ENCODE measurements at regions not wholly inside any gene's neighbourhood (a gene's known extent, or its start where the extent isn't known, plus 50 kb on each side); places are given as distances from the start of the nearest gene placed in this dataset.

DNA sequence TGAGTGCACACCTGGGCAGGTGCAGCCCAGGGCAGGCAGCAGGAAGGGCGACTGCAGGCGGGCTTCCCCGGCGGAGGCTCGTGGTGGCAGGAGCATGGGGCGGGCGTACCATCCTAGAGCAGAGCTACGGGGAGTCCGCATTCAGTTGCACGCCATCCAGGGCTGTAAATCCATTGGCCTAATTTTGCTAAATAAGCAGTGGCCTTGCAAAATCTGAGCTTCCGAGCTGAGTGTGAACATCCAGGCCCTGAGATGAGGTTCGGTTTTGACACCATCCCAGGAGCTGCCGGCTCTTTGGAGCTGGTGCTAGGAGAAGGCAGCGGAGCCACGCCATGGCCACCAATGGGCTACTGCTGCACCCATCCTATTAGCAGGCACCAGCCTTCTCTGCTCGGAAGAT is 664.8 kb downstream of the BRD1 start:
- Histone ChIP-seq H3K4me3 (ENCODE audit: low read length) (no peak overlapping the region), H3K36me3 (ENCODE audit: insufficient read depth, low read length) (no peaks in the 10 kb centered on the region), H2AFZ (ENCODE audit: low read depth, low read length) (no peak overlapping the region), H3K4me1 (ENCODE audit: insufficient read depth, low read length) (no peaks in the 10 kb centered on the region), H3K27me3 (ENCODE audit: insufficient read depth, low read length) (no peaks in the 10 kb centered on the region), H3K9me3 (ENCODE audit: low read length) (no peaks in the 10 kb centered on the region)

- Histone ChIP-seq H3K9me3 (ENCODE audit: low read length) (no peaks in the 10 kb centered on the region), H3K27me3 (ENCODE audit: insufficient read depth, low read length) (no peaks in the 10 kb centered on the region), H3K4me3 (ENCODE audit: low read length) (no peak overlapping the region), H2AFZ (ENCODE audit: low read depth, low read length) (no peak overlapping the region), H3K4me1 (ENCODE audit: insufficient read depth, low read length) (no peaks in the 10 kb centered on the region), H3K36me3 (ENCODE audit: insufficient read depth, low read length) (no peaks in the 10 kb centered on the region)
Observed at GRCh38 chr22:49161002-49161850, 666.4 kb downstream of the BRD1 start.

DNA sequence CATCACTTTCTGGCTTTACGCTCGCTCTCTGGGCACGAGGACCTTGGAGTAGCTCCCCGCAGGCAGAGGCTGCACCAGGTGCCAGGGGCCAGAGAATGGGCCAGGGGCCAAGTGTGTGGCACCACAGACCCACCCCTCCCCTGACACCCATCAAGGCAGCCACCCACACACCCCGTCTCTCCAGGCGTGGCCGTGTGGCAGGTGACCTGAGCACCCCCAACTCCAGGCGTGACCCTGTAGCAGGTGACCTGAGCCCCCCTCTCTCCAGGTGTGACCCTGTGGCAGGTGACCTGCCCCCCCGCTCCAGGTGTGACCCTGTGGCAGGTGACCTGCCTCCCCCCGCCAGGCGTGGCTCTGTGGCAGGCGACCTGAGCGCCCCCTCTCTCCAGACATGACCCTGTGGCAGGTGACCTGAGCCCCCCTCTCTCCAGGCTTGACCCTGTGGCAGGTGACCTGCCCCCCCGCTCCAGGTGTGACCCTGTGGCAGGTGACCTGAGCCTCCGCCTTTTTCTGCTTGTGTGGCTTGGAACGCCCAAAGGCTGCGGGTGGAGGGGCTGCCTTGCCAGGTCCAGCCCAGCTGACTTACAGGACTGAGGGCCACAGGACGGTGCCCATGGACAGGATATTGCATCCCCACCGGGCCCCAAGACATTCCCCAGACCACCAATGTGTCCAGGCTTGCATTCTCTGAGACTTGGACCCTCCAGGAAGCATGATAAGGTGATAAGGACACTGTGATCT is 667.2 kb downstream of the BRD1 start:
- Histone ChIP-seq H2AFZ (ENCODE audit: low read depth, low read length) (no peak overlapping the region), H3K27me3 (ENCODE audit: insufficient read depth, low read length) (no peaks in the 10 kb centered on the region), H3K9me3 (ENCODE audit: low read length) (no peaks in the 10 kb centered on the region), H3K4me3 (ENCODE audit: low read length) (no peak overlapping the region), H3K36me3 (ENCODE audit: insufficient read depth, low read length) (no peaks in the 10 kb centered on the region), H3K4me1 (ENCODE audit: insufficient read depth, low read length) (no peaks in the 10 kb centered on the region)

GRCh38 chr22:49159711-49160110 is 668.0 kb downstream of the BRD1 start:
- Histone ChIP-seq H3K4me1 (ENCODE audit: insufficient read depth, low read length) (no peaks in the 10 kb centered on the region), H2AFZ (ENCODE audit: low read depth, low read length) (no peak overlapping the region), H3K27me3 (ENCODE audit: insufficient read depth, low read length) (no peaks in the 10 kb centered on the region), H3K9me3 (ENCODE audit: low read length) (no peaks in the 10 kb centered on the region), H3K36me3 (ENCODE audit: insufficient read depth, low read length) (no peaks in the 10 kb centered on the region), H3K4me3 (ENCODE audit: low read length) (no peak overlapping the region)

- Histone ChIP-seq H3K27me3 (ENCODE audit: insufficient read depth, low read length) (no peaks in the 10 kb centered on the region), H3K4me3 (ENCODE audit: low read length) (no peak overlapping the region), H3K4me1 (ENCODE audit: insufficient read depth, low read length) (no peaks in the 10 kb centered on the region), H3K9me3 (ENCODE audit: low read length) (no peaks in the 10 kb centered on the region), H3K36me3 (ENCODE audit: insufficient read depth, low read length) (no peaks in the 10 kb centered on the region), H2AFZ (ENCODE audit: low read depth, low read length) (no peak overlapping the region)
Observed at GRCh38 chr22:49158741-49159564, 668.7 kb downstream of the BRD1 start.

DNA sequence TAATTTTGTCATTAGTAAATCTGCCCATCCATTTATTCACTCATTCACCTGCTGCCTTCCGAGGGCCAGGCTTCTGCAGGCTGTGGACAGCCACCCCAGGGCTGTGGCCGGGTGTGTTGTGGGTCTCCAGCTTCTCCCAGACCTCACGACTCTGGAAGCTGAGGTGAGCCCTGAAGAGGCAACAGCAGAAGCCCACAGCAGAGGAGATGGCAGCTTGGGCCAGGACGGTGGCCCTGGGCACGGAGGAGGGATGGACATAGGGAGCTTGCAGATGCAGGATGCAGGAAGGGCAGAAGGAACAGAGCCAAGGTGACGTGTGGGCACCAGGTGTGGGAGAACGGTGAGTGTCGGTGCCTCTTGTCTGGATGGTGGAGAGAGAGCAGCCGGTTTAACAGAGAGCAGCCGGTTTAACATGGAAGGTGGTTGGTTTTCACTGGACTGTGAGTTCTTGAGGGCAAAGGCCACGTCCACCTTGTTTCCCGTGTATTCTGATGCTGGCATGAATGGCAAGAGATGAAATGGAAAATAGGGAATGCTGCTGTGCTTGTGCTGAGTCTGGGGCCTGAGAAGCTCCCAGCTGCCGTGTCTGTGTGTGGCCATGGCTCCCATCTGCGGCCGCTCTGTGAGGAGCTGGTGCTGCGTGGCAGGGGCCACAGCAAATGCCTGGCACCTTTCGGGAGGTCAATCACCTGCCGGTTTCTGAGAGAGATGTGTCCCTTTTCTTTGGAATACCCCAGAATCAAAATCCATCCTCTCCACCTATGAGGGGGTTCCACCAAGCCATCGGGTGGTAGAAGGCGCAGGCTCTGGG is 669.9 kb downstream of the BRD1 start:
- no peak overlapping the region for H3K4me3 ChIP-seq (ENCODE audit: low read length)
- no peak overlapping the region for H2AFZ ChIP-seq (ENCODE audit: low read depth, low read length)
- no peaks in the 10 kb centered on the region for H3K9me3 ChIP-seq (ENCODE audit: low read length)
- no peaks in the 10 kb centered on the region for H3K4me1 ChIP-seq (ENCODE audit: insufficient read depth, low read length)
- H3K27me3 ChIP-seq (ENCODE audit: insufficient read depth, low read length) = no peaks in the 10 kb centered on the region
- no peaks in the 10 kb centered on the region for H3K36me3 ChIP-seq (ENCODE audit: insufficient read depth, low read length)

DNA sequence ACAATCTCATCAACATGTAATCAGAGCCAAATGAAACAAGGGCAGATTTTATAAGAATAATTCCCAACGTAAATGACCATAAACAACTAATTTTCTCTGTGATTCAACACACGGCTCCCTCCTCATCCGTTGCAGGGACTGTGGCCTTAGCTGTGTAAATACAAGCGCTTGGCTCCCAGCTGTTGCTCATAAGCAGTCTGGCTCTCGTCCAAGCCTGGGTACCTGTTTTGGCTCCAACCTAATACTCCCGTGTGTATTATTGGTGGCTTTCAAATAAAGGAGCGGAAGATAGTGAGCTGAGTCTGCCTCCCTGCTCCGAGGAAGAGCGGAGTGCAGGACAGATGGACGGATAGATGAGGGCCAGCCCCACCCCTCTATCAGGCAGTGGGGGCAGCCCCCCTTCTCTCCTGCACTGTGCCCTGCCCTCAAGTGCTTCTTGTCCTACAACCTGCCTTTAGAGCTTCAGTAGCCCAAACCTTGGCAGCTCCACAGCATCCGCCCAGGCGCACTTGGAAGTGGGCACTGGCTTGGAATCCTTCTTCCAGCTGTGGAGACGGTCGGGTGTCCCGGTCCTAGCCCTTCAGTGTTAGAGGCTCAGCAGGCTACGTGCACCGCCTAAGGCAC is 670.9 kb downstream of the BRD1 start:
- H2AFZ ChIP-seq (ENCODE audit: low read depth, low read length) = no peak overlapping the region

GRCh38 chr22:49155770-49156580 is 671.7 kb downstream of the BRD1 start:
- no peaks in the 10 kb centered on the region for H3K27me3 ChIP-seq (ENCODE audit: insufficient read depth, low read length)

More for the DNA sequence above, 670.9 kb downstream of the BRD1 start:
- no peaks in the 10 kb centered on the region for H3K27me3 ChIP-seq (ENCODE audit: insufficient read depth, low read length)
- H3K4me1 ChIP-seq (ENCODE audit: insufficient read depth, low read length) = no peaks in the 10 kb centered on the region
- no peak overlapping the region for H3K4me3 ChIP-seq (ENCODE audit: low read length)
- no peaks in the 10 kb centered on the region for H3K9me3 ChIP-seq (ENCODE audit: low read length)
- no peaks in the 10 kb centered on the region for H3K36me3 ChIP-seq (ENCODE audit: insufficient read depth, low read length)

GRCh38 chr22:49155039-49155769 is 672.5 kb downstream of the BRD1 start:
- no peaks in the 10 kb centered on the region for H3K9me3 ChIP-seq (ENCODE audit: low read length)
- no peaks in the 10 kb centered on the region for H3K36me3 ChIP-seq (ENCODE audit: insufficient read depth, low read length)
- H3K4me1 ChIP-seq (ENCODE audit: insufficient read depth, low read length) = no peaks in the 10 kb centered on the region
- H3K4me3 ChIP-seq (ENCODE audit: low read length) = no peak overlapping the region
- H2AFZ ChIP-seq (ENCODE audit: low read depth, low read length) = no peak overlapping the region
- H3K27me3 ChIP-seq (ENCODE audit: insufficient read depth, low read length) = no peaks in the 10 kb centered on the region

More at GRCh38 chr22:49155770-49156580, 671.7 kb downstream of the BRD1 start:
- Histone ChIP-seq H2AFZ (ENCODE audit: low read depth, low read length) (no peak overlapping the region), H3K4me1 (ENCODE audit: insufficient read depth, low read length) (no peaks in the 10 kb centered on the region), H3K4me3 (ENCODE audit: low read length) (no peak overlapping the region), H3K36me3 (ENCODE audit: insufficient read depth, low read length) (no peaks in the 10 kb centered on the region), H3K9me3 (ENCODE audit: low read length) (no peaks in the 10 kb centered on the region)

- Histone ChIP-seq H2AFZ (ENCODE audit: low read depth, low read length) (no peak overlapping the region), H3K36me3 (ENCODE audit: insufficient read depth, low read length) (no peaks in the 10 kb centered on the region), H3K27me3 (ENCODE audit: insufficient read depth, low read length) (no peaks in the 10 kb centered on the region), H3K9me3 (ENCODE audit: low read length) (no peaks in the 10 kb centered on the region), H3K4me1 (ENCODE audit: insufficient read depth, low read length) (no peaks in the 10 kb centered on the region), H3K4me3 (ENCODE audit: low read length) (no peak overlapping the region)
Observed at GRCh38 chr22:49154433-49154832, 673.2 kb downstream of the BRD1 start.

- H3K9me3 ChIP-seq (ENCODE audit: low read length) = no peaks in the 10 kb centered on the region
- no peak overlapping the region for H3K4me3 ChIP-seq (ENCODE audit: low read length)
- H3K36me3 ChIP-seq (ENCODE audit: insufficient read depth, low read length) = no peaks in the 10 kb centered on the region
- no peak overlapping the region for H2AFZ ChIP-seq (ENCODE audit: low read depth, low read length)
- H3K4me1 ChIP-seq (ENCODE audit: insufficient read depth, low read length) = no peaks in the 10 kb centered on the region
- H3K27me3 ChIP-seq (ENCODE audit: insufficient read depth, low read length) = no peaks in the 10 kb centered on the region
Observed at GRCh38 chr22:49153921-49154320, 673.8 kb downstream of the BRD1 start.

Data from neuron (in vitro differentiated cells).